ENCODE measurements at regions not wholly inside any gene's neighbourhood (a gene's known extent, or its start where the extent isn't known, plus 50 kb on each side); places are given as distances from the start of the nearest gene placed in this dataset.

DNA sequence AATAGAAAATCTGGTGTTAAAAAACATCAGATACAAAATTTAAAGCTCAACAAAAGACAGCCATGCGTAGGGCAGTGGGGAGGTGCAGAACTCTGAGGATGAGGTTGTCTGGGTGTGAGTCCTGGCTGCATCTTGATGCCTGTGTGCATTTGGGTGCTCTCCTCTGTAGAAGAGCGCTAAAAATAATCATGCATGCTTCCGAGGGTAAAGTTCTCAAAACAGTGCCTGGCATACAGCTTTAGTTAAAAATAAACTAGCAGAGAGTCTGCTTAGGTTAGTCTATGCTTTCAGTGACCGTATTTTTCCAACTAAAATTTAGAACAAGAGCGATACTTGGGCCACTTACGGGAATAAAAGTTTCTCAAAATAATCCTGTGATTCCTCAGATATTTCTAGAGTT is 55.5 kb upstream of the SPATA31C2 start:
- DNase-seq (ENCODE audit: low read depth) = no peak
- H3K4me3 ChIP-seq (ENCODE audit: low read depth, low read length) = no peak overlapping the region

DNA sequence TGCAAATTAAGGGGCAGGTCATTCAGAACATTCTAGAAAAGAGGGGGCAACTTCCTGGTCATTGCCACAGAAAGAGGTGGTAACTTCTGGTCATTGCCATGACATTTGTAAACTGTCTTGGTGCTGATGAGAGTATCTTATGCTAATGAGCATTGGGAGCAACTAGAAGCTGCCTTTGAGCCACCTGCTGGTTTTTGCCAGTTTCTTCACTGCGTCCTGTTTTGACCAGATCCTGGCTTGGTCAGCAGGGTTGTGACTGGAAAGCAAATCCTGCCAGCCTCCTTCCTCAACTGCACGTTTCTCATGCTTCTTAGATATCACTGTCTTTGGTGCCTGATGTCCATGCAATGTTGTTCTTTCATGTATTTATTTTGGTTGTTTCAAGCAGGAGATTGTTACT is 53.2 kb upstream of the SPATA31C2 start:
- no peak overlapping the region for H3K4me3 ChIP-seq (ENCODE audit: low read depth, low read length)
- no peak for DNase-seq (ENCODE audit: low read depth)

DNA sequence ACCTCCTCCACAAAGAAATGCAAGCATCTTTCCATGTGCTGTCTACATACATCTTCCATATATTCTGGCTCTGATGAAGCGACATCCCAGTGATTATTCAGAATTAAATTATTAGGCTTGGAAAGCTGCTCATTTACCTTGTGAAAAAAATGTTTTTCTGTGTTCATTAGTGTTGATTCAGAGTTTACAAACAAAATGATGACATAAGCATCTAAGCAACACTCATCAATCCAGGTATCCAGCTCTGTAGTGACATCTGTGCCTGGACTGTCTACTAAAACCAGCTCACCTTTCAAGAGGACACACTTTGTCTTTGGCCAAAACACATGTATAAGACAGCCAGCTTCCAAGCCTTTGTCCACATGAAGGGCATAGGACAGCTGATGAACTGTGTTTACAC is 51.1 kb upstream of the SPATA31C2 start:
- no peak overlapping the region for H3K4me3 ChIP-seq (ENCODE audit: low read depth, low read length)
- DNase-seq (ENCODE audit: low read depth) = no peak
